KOPT-K1 (cell line): ENCODE measurements at regions not wholly inside any gene's neighbourhood (a gene's known extent, or its start where the extent isn't known, plus 50 kb on each side); places are given as distances from the start of the nearest gene placed in this dataset.
"Not testable (repeated sequence)": the region's sequence is repeated elsewhere in the genome, so short reads cannot be mapped to it uniquely, and the experiment has no call there.

ENCODE experiments used
- H3K27ac ChIP-seq: fragments of 200-600 bp; sonication (generic); 2 replicates; pipeline ENCODE4 v1.5.1; 2016; ENCODE audit warnings: antibody characterized with exemption, mild to moderate bottlenecking, low read depth, low read length; ENCODE audit not compliant: poor library complexity, severe bottlenecking
- H3K36me3 ChIP-seq: fragments of 200-600 bp; sonication (generic); 2 replicates; pipeline ENCODE4 v1.5.1; 2017; ENCODE audit warnings: antibody characterized with exemption, mild to moderate bottlenecking, low read length, moderate library complexity; ENCODE audit not compliant: insufficient read depth
- H3K9me3 ChIP-seq: fragments of 200-600 bp; sonication (generic); 2 replicates; pipeline ENCODE4 v1.5.1; 2017; ENCODE audit warnings: antibody characterized with exemption, low read length, mild to moderate bottlenecking; ENCODE audit not compliant: insufficient read depth, poor library complexity, severe bottlenecking

DNA sequence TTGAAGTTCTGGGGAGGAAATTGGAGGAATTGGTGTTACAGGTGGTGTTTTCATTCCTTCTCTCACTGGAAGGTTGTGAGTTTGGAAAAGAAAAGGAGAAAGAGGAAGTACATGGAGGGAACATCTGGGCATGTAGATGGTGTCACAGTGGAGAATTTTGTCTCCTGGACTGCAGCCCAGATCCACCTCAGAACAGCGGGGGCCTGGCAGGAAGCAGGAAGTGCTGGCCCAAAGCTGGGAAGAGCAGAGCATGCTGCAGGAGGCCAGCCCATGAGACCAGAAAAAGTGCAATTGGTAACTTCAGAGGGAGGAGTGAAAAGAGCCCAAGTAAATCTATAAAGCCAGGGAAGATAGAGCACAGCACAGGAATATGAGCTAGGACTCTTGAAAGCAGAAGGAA is 227.0 kb downstream of the BCL2L11 start:
- H3K9me3 ChIP-seq, H3K36me3 ChIP-seq, H3K27ac ChIP-seq: not testable (repeated sequence)

DNA sequence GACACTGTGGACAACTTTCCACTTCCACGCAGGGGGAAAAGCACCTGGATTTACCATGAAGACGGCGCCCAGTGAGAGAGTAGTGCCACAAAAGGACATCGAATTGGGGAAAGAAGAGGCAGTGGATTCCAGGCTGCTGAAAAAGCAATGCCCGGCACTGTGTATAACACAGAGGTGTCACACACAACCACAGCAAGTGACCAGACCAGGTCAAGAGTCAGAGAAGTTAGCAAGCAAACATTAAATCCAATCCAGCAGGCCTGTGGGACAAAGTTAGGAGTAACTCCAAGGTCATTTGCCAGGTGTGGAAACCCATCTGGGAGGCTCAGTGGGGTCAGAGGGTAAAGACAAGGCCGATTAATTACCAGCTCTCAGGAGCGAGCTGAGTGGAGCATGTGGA is 227.6 kb downstream of the BCL2L11 start:
- H3K36me3 ChIP-seq, H3K9me3 ChIP-seq, H3K27ac ChIP-seq: not testable (repeated sequence)

DNA sequence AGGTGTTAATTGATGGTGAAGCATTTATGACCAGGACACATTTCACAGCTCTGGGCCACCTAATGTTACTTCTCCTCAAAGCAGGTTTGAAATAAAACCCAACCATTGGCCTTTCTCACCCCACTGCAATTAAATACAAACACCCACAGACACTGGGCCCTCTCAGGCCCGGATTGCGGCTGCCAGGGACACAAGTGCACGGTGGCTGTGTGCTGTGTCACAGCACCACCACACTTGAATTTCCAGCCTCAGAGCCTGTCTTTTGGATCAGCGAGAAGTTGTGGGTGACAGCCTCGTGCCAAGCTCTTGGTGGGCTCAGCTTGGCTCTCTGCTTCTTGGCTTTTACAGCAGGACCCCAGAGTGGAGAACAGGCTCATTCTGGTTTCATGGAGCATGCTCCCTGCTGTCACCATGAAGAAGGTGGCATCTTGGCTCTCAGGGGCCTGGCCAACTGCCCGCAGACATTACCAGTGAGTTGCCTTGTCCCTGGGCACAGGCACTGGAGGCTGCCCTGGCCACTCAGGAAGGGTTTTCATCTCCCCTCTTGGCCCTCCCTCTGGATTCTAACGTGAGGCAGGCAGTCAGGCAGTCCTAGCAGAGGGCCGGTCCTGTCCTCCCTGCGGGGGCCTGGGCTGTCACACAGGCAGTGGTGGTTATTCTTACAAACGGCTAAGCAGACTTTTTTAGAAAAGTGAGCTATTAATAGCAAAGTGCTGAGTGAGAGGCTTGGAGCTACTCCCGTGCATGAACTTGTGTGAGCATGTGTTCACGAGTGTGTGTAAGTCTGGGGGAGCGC is 234.5 kb downstream of the BCL2L11 start:
- H3K36me3 ChIP-seq, H3K9me3 ChIP-seq, H3K27ac ChIP-seq: not testable (repeated sequence)

DNA sequence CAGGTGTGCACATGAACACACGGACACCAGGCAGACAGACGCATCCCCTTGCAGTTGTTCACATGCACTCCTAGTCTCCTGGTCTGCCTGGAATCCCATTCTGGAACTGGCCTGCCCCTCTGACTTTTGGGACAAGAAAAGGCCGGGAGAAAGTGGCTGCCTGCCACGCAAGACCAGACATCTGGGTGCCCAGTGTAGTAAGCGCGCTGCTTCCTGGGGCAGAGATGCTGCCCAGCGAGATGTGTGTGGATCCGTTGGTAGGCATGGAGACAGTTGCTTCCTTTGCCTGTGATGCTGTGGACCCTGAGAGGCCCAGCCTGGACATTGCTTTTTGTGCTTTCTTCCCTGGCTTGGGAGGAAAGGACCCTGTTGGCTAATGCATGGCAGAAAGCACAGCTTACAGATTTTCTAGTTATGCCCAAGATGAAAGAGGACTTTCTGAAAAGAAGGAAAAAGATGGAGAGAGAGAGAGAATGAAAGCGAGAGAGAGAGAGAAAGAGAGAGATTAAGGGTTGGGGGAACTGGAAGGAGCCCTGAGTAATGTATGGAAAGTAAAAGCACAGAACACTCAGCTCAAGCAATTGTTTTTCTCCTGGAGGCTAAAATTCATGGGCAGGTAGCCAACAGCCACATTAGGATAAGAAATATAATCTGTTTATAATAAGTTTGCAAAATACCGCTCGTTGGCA is 235.3 kb downstream of the BCL2L11 start:
- not testable (repeated sequence) for H3K36me3 ChIP-seq, H3K27ac ChIP-seq, H3K9me3 ChIP-seq

DNA sequence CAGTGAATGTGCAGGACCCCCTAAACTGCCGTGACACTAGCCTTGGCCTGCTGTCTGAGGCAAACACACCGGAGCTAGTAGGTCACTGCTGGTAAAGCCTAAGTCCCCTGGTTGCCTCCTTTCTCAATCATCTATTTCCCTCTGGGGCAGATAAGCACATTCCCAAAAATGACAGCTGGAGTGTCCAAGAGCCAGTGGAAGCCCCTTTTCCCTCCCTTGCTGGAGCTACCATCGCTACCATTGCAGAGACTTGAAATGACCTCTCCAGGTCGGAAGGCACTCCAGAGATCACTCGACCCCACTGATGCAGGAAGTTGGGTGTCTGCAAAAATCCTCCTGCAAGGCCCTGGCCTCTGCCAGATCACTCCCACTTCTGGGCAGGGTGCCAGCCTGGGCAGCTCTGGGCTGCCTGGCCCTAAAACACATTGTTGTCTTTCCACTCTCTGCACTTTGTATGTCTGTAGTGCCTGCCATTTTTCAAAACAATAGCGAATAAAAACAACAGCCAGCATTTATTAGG is 235.9 kb downstream of the BCL2L11 start:
- H3K36me3 ChIP-seq, H3K27ac ChIP-seq, H3K9me3 ChIP-seq: not testable (repeated sequence)

DNA sequence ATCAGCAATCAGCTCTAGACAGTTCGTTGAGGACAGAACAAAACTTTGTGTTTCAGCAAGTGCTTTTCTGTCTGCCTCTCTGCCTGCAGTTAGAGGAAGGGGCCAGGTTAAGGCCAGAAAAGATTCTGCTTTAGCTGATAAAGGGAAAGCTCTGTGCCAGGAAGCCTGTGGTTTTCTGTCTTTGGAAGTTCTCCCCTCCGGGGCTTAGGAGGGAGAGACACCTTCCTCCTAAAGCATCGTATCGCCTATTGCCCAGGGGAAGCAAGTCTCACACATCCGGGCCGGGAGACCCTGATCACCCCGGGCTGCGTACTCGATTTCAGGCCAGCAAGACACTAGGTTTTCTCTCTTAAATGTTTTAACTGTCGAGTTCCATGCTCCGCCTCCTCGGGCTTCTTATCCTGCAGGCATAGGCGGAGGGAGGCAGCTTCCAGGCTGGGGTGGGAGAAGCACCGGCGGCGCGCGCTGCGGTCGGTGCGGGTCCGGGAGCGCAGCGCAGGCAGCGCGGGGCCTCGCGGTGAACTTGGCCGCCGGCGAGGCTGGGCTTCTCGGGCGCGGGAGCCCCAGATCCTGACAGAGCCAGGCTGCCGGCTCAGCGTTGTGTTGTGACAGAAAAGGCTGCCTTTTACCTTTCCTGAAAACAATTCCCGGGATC is 245.4 kb downstream of the BCL2L11 start:
- H3K36me3 ChIP-seq, H3K27ac ChIP-seq, H3K9me3 ChIP-seq: not testable (repeated sequence)

DNA sequence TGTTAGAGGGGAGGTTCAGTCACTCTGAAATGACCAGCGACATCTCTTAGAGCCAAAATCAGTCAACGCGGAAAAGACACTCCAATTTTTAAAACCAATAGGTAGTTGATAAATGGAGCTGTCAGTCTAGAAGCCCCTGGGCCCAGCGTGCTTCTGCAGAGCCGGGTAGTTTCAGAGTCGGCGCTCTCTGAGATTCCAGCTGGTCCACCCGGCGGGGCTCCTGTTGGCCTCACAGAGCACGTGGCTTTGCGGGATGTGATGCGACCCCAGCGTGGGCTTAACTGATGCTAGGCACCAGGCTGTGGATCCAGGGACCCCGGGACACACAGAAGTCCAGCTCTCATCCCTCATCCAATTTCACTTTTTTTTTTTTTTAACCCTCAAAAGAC is 245.9 kb downstream of the BCL2L11 start:
- not testable (repeated sequence) for H3K27ac ChIP-seq, H3K9me3 ChIP-seq, H3K36me3 ChIP-seq

DNA sequence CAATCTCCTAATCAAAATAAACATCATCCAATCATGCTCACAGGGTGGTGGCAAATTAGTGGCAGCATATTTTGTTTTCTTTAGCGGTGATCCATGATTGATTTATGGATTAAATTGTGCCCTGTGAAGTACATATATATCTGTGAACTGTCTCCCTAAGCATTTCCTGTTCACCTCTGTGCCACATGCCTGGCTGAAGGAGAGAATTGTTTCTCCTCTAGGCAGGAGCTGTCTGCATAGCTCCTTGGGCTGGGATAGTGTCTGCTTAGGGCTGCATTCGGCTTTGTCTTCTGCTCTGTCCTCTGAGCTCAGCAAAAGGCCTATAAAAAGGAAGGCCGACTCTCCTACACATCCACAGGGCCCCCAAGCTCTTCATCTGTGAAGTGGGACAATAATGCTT is 246.4 kb downstream of the BCL2L11 start:
- not testable (repeated sequence) for H3K27ac ChIP-seq, H3K9me3 ChIP-seq, H3K36me3 ChIP-seq

DNA sequence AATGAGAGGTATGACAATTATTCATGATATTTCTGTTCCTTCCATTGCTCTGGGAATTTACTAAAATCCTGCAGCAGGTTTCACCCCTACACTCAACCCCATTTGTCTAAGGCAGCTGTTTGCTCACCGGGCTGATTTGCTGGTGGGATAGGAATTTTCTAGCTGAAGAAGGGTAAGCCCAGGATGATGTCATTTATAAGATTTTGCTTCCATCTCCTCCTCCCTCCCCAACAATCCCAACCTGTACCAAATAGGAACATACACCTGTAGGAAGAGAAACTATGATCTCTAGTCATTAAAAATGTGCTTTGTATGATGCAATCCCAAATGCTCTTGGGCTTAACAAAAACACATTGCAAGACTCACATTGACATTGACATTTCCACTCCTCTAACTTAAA is 247.2 kb downstream of the BCL2L11 start:
- not testable (repeated sequence) for H3K27ac ChIP-seq, H3K36me3 ChIP-seq, H3K9me3 ChIP-seq

DNA sequence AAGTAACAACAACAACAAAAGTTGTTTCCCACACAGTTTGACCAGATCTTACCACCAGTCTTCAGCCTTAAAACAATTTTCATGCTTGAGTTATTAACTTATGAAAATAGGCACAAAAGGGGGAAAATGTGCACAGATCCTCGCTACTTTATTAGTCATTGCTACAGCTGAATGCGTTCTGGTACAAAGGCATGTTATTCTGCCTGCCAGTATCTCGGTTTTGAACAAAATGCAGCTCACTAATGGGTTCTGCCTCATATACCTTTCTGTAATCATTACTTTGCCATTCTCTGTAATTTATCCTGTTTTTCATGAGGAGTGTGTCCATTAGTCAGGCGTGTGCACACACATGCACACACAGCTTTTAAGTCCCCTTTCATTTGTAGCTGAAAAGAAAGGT is 247.6 kb downstream of the BCL2L11 start:
- not testable (repeated sequence) for H3K27ac ChIP-seq, H3K9me3 ChIP-seq, H3K36me3 ChIP-seq

DNA sequence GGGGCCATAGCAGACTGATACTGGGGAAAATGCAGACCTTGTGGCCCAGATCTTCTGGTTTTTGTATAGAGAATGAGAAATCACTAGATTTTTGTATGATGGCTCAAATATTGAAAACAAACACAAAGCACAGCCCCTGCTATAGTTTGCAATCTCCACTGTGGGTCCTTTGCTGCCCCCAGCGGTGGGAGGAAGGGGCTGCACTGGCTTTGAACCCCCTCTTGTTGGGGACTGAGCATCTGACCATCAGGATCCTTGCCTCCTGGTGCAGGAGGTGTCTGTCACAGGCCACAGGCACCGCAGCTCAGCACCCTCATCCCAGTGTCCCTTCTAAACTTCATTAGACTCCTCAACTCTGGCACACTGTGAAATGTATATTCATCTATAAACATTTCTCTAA is 252.3 kb downstream of the BCL2L11 start:
- H3K36me3 ChIP-seq, H3K27ac ChIP-seq, H3K9me3 ChIP-seq: not testable (repeated sequence)

DNA sequence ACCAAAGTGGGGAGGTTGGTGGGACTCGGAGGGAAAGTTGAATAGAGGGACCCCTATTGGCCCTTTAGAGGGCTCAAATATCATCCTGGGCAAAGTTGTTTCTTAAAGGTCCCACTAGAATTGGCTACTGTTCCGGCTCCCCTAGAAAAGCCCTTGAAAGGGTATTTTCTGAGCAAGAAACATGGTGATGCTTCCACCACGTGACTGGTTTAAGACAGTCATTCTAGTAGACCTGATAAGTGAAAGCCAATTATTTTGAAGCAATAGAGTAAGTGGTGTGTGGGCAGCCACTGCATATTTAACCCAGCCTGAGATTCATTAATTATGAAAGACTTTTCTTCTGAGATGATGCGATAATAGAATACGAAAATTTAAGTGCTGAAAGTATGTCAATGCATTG is 253.3 kb downstream of the BCL2L11 start:
- H3K9me3 ChIP-seq, H3K36me3 ChIP-seq, H3K27ac ChIP-seq: not testable (repeated sequence)

DNA sequence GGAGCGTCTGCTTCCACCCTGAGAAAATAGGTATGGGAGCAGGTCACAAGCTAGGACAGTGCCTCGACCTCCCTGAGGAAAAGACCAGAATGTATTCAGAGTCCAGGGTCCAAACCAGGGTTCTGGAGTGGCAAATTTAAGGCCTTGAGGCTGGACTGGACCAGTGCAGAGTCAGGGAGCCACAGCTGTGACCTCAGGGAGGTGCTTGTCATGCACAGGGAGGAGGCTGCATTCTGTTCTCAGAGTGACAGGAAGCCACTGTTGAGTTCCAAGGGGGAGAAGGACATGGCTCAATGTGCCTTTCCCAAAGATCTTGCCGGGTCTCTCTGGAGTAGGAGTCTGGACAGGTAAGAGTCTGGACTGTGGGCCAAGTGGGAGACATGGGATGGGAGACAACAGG is 254.0 kb downstream of the BCL2L11 start:
- not testable (repeated sequence) for H3K9me3 ChIP-seq, H3K36me3 ChIP-seq
- H3K27ac ChIP-seq: peak overlapping the region; percentile 22

DNA sequence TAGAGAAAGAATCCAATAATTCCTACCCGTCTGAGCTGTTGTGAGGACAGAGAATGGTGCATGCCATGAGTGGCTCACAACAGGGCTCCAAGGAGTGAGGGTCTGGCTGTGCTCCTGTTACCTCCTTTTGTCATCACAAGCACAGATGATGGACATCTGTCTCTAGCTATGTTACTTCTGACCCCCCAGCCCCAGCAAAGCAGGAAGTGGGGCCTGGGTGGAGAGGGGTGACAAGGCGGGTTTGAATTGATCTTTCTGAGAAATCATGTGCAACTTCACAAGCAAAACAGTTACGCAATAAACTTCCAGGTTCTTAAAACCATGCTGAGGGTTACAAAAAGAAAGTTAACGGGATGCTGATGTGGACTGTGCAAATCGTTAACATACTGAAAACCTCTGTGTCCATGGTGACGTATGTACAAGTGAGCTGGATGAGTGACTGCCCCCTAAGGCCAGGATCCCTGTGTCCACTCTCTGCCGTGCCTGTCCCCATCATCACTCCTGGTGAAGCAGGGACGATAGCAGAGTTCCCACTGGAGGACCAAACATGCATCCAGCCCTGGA is 254.7 kb downstream of the BCL2L11 start:
- H3K36me3 ChIP-seq, H3K9me3 ChIP-seq: not testable (repeated sequence)
- H3K27ac ChIP-seq: peak overlapping the region; percentile 36

DNA sequence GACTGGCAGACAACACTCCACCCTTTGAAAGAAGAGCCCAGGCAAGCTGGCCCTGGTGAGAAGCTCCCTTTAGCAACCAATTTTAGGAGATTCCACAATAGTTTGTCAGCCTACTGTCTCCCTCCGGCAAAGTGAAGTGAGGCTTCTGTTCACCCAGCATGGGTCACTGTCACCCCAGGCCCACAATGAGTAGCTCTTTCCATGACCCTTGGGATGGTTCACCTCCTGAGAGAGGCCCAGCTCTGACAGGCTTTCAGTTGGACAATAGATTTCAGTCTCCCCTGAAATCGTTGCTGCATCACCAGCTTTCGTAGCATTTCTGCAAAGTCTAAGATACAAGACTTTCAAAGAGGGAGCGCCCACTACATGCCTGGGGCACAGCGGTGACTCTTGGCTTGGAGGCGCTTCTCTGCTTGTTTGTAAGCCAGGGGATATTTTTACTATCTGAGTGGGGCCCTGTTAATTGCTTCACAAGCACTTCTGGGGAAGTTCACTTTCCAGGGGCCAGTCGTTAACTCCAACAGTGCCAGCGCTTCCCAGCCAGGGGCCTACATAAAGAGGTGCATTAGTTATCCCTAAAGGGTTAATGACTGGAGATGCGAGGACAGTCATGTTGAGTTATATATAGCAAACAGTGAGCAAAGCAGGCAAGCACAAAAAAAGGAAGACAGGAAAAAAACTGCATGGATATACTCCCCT is 255.7 kb downstream of the BCL2L11 start:
- not testable (repeated sequence) for H3K27ac ChIP-seq, H3K9me3 ChIP-seq, H3K36me3 ChIP-seq
